Peyer's patch (tissue), 4 donors: ENCODE measurements at regions not wholly inside any gene's neighbourhood (a gene's known extent, or its start where the extent isn't known, plus 50 kb on each side); places are given as distances from the start of the nearest gene placed in this dataset.

Source experiments
- DNase-seq, 3 donors: peaks; one replicate each; pipeline ENCODE4 v3.0.0-alpha.2; 2017 to 2019
- H3K27ac ChIP-seq, 4 donors: fragments of 200-600 bp; sonication (generic); one replicate each; pipeline ENCODE4 v1.5.1; 2016 to 2019
- H3K27me3 ChIP-seq, 2 donors: fragments of 200-600 bp; sonication (generic); one replicate each; pipeline ENCODE4 v1.5.1; 2019
- H3K36me3 ChIP-seq, 3 donors: fragments of 200-600 bp; sonication (generic); one replicate each; pipeline ENCODE4 v1.5.1; 2016 to 2019
- H3K4me1 ChIP-seq, 4 donors: fragments of 200-600 bp; sonication (generic); one replicate each; pipeline ENCODE4 v1.5.1; 2016 to 2019
- H3K4me3 ChIP-seq, 4 donors: fragments of 200-600 bp; sonication (generic); 1 replicate in 3 of 4; 2 replicates in 1 of 4; pipeline ENCODE4 v1.5.1; 2016 to 2019; ENCODE audit warnings: mild to moderate bottlenecking in 1 of 4
- H3K9me3 ChIP-seq, 4 donors: fragments of 200-600 bp; sonication (generic); one replicate each; pipeline ENCODE4 v1.5.1; 2016 to 2019; ENCODE audit warnings: mild to moderate bottlenecking in 1 of 4
- POLR2A ChIP-seq, 2 donors: fragments of 450-650 bp; IDR thresholded peaks; one replicate each; pipeline ENCODE4 v1.5.1; 2017; ENCODE audit warnings: antibody characterized with exemption in 2 of 2, mild to moderate bottlenecking in 2 of 2, moderate library complexity in 2 of 2
- TF ChIP-seq, protein P1 (sequence below), 6 experiments: fragments of 450-650 bp in 4 of 6; fragments of 200-600 bp in 2 of 6; sonication (generic) in 1 of 6; IDR thresholded peaks; one replicate each; pipeline ENCODE4 v1.5.1; 2017 to 2019; ENCODE audit warnings: antibody characterized with exemption in 6 of 6, mild to moderate bottlenecking in 3 of 6, moderate library complexity in 1 of 6

DNA sequence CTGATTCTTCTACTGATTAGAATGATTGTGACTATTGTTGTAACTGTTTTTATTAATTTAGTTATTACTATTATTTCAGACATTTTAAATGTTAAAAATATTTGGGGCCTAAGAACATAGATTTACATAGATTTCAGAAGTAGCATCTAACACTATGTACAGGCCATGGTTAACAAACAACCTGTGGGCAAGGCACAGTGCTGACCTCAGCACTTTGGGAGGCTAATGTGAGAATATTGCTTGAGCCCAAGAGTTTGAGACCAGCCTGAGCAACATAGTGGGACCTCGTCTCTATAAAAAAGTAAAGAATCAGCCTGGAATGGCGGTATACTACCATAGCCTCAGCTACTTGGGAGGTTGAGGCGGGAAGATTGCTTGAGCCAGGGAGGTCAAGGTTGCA, 69.1 kb upstream of the CNTN4 start:
- no peak for TF ChIP-seq POLR2A (IDR thresholded peaks at IDR 0.05)
- TF ChIP-seq, protein P1, sequence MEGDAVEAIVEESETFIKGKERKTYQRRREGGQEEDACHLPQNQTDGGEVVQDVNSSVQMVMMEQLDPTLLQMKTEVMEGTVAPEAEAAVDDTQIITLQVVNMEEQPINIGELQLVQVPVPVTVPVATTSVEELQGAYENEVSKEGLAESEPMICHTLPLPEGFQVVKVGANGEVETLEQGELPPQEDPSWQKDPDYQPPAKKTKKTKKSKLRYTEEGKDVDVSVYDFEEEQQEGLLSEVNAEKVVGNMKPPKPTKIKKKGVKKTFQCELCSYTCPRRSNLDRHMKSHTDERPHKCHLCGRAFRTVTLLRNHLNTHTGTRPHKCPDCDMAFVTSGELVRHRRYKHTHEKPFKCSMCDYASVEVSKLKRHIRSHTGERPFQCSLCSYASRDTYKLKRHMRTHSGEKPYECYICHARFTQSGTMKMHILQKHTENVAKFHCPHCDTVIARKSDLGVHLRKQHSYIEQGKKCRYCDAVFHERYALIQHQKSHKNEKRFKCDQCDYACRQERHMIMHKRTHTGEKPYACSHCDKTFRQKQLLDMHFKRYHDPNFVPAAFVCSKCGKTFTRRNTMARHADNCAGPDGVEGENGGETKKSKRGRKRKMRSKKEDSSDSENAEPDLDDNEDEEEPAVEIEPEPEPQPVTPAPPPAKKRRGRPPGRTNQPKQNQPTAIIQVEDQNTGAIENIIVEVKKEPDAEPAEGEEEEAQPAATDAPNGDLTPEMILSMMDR (IDR thresholded peaks at IDR 0.05), result no peak
- no peaks in the 10 kb centered on the region for H3K9me3 ChIP-seq
- no peaks in the 10 kb centered on the region for H3K36me3 ChIP-seq
- H3K27ac ChIP-seq, result no peak overlapping the region
- no peaks in the 10 kb centered on the region for H3K27me3 ChIP-seq
- H3K4me1 ChIP-seq, result no peaks in the 10 kb centered on the region
- H3K4me3 ChIP-seq, result no peak overlapping the region
- DNase-seq, result no peak

DNA sequence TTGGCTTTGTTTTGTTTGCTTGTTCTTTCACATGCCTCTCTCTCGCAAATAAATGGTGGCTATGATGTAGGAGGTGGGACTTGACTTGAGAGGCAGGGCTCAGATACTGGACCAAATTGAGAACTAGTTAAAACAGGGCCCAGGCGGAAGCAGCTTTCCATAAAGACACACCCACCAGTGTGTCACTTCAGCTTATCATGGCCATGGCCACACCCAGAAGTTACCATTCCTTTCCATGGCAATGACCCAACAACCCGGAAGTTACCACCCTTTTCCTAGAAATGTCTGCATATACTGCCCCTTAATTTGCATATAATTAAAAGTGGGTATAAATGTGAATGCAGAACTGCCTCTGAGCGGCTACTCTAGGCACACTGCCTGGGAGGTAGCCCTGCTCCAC, 62.6 kb upstream of the CNTN4 start:
- H3K27me3 ChIP-seq, result no peaks in the 10 kb centered on the region

DNA sequence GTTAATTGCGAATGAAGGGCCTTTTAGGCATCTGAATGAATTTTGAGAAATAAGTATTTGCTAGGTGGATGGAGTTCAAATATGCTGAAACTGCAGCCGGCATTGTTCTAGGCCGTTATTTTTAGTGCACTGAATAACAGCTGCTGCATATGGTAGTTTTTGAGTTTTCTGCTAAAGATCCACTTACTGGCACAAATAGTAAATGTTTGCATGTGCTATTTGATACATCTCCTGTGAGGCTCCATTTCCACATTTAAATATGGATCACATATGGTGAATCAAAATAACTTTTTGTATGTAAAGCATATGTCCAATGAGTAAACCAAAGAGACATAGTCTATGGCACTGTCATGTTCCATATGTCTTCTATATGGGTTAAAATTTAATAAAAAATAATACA, 56.7 kb upstream of the CNTN4 start:
- Histone ChIP-seq H3K9me3 (no peaks in the 10 kb centered on the region), H3K4me1 (no peaks in the 10 kb centered on the region), H3K27ac (no peak overlapping the region), H3K4me3 (no peak overlapping the region), H3K36me3 (no peaks in the 10 kb centered on the region), H3K27me3 (no peaks in the 10 kb centered on the region)
- TF ChIP-seq, protein P1 (IDR thresholded peaks at IDR 0.05), result no peak
- TF ChIP-seq POLR2A (IDR thresholded peaks at IDR 0.05), result no peak
- no peak for DNase-seq

More for the DNA sequence above, 62.6 kb upstream of the CNTN4 start:
- Histone ChIP-seq H3K27ac (no peak overlapping the region), H3K4me3 (no peak overlapping the region), H3K9me3 (no peaks in the 10 kb centered on the region), H3K36me3 (no peaks in the 10 kb centered on the region), H3K4me1 (no peaks in the 10 kb centered on the region)
- TF ChIP-seq POLR2A (IDR thresholded peaks at IDR 0.05), result no peak
- TF ChIP-seq, protein P1 (IDR thresholded peaks at IDR 0.05), result no peak
- DNase-seq, result no peak
